Endometrium (tissue), 2 donors: ENCODE measurements at regions not wholly inside any gene's neighbourhood (a gene's known extent, or its start where the extent isn't known, plus 50 kb on each side); places are given as distances from the start of the nearest gene placed in this dataset.

Experiments
- FAIRE-seq: peaks from 2 replicates; lab custom pipeline; 2012; peaks lifted over from hg19 to GRCh38; lab: Jason Lieb, UNC
- donor health status: control.
- donor health status: control.

DNA sequence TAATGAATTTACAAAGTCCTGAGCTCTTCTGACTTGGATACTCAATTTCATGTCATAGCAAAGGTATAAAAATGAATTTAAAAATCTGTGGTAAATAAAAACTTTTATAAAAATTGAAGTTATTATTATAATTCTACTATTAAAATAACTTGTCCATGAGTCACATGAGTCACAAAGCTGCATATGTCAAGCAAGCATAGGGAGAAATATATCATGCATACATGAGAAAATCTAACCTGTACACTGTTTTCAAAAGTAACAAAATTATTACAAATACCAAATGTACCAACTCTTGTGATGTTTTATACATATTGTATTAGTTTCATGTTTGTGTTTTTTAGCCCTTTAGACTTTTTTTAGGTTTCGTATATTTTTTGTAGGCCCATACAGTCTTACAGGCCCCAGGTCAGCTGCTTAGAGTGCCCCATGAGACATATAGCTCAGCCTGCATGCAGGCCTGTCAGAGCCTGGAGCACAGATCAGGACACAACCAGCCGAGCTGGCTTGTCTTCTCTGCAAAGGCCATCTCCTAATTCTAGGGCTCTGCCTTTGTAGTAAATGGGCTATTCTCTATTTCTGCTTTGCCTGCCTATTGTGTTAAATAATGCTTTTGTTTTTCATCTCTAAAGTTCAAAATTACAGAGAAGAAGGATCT lies 818.7 kb upstream of the TENM3 start:
- FAIRE-seq = no peak

DNA sequence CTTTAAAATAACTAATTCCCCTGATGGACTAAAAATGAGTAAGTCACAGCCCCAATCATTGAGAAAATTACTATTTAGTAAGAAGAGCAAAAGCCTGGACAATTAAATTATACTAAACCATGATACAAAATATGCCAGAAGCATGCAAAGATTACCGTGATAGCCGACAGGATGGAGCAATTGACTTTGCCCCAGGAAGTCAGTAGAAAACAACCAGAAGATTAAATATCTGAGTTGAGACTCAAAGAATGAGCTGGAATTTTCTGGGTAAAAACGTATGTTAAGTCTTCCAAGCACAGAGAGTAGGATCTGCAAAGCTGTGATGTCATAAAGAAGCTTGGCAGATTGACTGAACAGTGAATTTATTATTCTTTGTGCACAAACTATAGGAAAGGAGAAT lies 816.1 kb upstream of the TENM3 start:
- FAIRE-seq = no peak

GRCh38 chr4:181431006-181431405 lies 812.2 kb upstream of the TENM3 start:
- no peak for FAIRE-seq

- FAIRE-seq = no peak
Measured at GRCh38 chr4:181431661-181432060, 811.5 kb upstream of the TENM3 start.

GRCh38 chr4:181432335-181432734 lies 810.9 kb upstream of the TENM3 start:
- no peak for FAIRE-seq

DNA sequence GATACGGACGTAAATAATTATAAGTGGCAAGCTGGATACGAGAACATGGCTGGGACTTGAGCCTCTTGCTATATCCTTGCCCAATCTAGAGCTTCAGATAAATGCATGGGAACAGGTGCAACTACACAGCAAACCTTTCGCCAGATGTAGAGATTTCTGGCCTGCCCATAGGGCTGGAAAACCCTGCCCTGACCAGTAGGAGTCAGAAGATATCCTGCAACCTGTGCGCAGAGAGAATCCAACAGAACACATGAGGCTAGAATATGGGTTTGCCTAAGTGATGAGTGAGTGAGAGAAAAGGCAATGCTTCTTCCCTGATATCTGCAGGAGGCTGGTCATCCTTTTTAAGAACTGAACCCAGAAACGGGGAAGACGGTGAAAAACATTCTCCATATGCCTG lies 805.3 kb upstream of the TENM3 start:
- no peak for FAIRE-seq

DNA sequence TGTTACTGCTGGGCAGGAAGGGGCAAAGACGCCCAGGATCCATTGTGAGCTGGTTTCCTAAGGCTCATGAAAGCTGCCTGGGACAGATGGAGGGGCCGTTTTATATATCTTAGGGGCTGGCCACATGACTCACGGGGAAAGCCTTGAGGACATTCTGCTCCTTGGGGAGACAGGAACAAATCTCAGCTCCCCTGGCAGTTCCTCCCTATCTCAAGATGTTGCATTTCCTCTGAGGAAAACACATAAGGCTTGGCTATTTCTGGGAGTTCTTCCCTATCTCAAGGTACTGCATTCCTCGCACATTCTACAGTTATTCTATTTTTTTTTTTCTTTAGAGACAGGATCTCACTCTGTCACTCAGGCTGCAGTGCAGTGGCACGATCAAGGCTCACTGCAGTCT lies 804.6 kb upstream of the TENM3 start:
- no peak for FAIRE-seq

GRCh38 chr4:181443021-181443420 lies 800.2 kb upstream of the TENM3 start:
- no peak for FAIRE-seq

DNA sequence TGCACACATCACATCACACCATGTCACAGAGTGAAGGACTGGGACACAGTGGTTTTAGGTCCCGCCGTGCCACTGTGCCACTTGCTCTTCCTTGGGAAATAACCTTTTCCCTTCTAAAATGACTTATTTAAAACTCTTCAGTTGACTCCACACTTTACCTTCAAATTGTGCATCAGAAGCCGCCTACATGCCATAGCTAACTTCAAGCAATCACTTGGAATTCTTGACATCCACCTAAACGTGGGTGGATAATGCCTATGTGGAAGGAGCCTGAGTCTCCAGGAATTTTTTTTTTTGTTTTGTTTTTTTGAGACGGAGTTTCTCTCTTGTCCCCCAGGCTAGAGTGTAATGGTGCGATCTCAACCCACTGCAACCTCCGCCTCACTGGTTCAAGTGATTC lies 777.4 kb upstream of the TENM3 start:
- no peak for FAIRE-seq

DNA sequence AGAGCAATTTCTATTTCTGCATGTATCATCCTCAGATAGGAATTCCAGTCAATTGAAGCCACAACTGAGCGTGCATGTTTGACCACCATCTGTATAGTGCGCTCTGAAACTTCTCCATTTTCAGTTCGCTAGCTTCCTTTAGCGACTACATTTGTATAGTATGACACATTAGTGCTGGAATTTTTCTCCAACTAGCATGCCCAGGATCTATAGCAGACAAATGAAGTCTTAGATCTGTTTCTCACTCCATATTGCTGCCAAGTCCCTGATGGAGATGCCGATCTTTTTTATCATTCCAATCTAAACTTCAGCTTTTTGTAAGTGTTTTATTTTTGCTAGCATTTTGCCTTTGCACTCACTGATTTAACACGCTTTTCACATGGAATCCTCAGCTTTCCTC lies 774.8 kb upstream of the TENM3 start:
- no peak for FAIRE-seq

GRCh38 chr4:181470306-181470705 lies 772.9 kb upstream of the TENM3 start:
- FAIRE-seq = no peak

- FAIRE-seq = no peak
Measured at GRCh38 chr4:181475359-181475758, 767.8 kb upstream of the TENM3 start.

GRCh38 chr4:181475781-181476507 lies 767.3 kb upstream of the TENM3 start:
- FAIRE-seq = no peak

- FAIRE-seq = no peak
Measured at GRCh38 chr4:181476508-181476890, 766.7 kb upstream of the TENM3 start.

- no peak for FAIRE-seq
Measured at GRCh38 chr4:181477591-181477990, 765.6 kb upstream of the TENM3 start.

- FAIRE-seq = no peak
Measured at GRCh38 chr4:181478656-181479055, 764.5 kb upstream of the TENM3 start.

- FAIRE-seq = no peak
Measured at GRCh38 chr4:181479141-181479540, 764.1 kb upstream of the TENM3 start.

DNA sequence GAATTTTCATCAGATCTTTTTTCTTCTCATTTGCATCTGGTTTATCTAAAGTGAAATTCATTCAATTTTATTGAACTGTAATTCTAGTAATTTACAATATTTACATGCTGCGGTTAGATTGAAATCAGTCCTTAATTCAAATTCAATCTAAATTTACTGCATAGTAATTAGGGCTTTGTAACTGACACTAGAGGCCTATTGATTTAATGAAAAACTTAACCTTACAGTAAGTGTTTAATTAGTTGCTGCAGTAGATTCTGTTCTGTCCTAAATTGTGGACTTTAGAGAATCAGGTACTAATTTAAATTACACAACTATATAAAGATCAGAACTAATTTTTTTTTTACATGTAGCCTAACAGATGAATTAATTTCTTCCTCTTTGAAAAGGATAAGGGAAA lies 758.8 kb upstream of the TENM3 start:
- FAIRE-seq = no peak

GRCh38 chr4:181488926-181489325 lies 754.3 kb upstream of the TENM3 start:
- FAIRE-seq = no peak

DNA sequence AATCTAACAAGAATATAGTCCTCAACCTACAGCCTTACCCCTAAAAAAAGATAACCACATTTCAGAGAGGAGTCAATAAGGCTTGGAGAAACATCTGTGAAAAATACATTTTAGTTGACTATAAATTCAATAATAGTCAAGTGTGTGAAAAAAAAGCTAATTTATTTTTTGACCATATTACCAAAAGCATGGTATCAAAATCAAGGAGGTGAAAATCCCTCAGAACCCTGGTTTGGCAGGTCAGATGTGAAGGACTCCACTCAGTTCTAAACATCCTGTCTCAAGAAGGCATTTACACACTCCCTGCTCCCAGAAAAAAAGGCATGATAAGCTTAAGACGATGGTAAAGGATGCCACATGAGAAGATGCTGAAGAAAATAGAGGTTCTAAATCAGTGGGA lies 745.1 kb upstream of the TENM3 start:
- FAIRE-seq = no peak

GRCh38 chr4:181502611-181503010 lies 740.6 kb upstream of the TENM3 start:
- FAIRE-seq = no peak

GRCh38 chr4:181503687-181504390 lies 739.4 kb upstream of the TENM3 start:
- FAIRE-seq = no peak

GRCh38 chr4:181504924-181505323 lies 738.3 kb upstream of the TENM3 start:
- FAIRE-seq = no peak
